Neural crest cell (in vitro differentiated cells): ENCODE measurements at regions not wholly inside any gene's neighbourhood (a gene's known extent, or its start where the extent isn't known, plus 50 kb on each side); places are given as distances from the start of the nearest gene placed in this dataset.

Source experiments
- DNase-seq: peaks from one replicate; pipeline ENCODE4 v3.0.0; 2021; ENCODE audit warnings: low read depth, mixed read lengths, low spot score
- H3K27ac Mint-ChIP-seq: one replicate; pipeline ENCODE4 v1.8.0; 2021; ENCODE audit warnings: mild to moderate bottlenecking, mixed read lengths; ENCODE audit not compliant: unreplicated experiment
- H3K27me3 Mint-ChIP-seq: 2 replicates; pipeline ENCODE4 v1.8.0; 2021; ENCODE audit warnings: low read depth, mild to moderate bottlenecking, mixed read lengths
- H3K36me3 Mint-ChIP-seq: 2 replicates; pipeline ENCODE4 v1.8.0; 2021; ENCODE audit warnings: low read depth, mild to moderate bottlenecking, mixed read lengths
- H3K4me1 Mint-ChIP-seq: 2 replicates; pipeline ENCODE4 v1.8.0; 2021; ENCODE audit warnings: mixed read lengths
- H3K4me3 Mint-ChIP-seq: one replicate; pipeline ENCODE4 v1.8.0; 2021; ENCODE audit warnings: mild to moderate bottlenecking, mixed read lengths
- H3K9me3 Mint-ChIP-seq: 2 replicates; pipeline ENCODE4 v1.8.0; 2021; ENCODE audit warnings: mixed read lengths
- CTCF ChIP-seq: fragments of 200-600 bp; sonication (generic); conservative IDR thresholded peaks from 2 replicates; pipeline ENCODE4 v1.5.0; 2021; ENCODE audit warnings: antibody characterized with exemption, mild to moderate bottlenecking

DNA sequence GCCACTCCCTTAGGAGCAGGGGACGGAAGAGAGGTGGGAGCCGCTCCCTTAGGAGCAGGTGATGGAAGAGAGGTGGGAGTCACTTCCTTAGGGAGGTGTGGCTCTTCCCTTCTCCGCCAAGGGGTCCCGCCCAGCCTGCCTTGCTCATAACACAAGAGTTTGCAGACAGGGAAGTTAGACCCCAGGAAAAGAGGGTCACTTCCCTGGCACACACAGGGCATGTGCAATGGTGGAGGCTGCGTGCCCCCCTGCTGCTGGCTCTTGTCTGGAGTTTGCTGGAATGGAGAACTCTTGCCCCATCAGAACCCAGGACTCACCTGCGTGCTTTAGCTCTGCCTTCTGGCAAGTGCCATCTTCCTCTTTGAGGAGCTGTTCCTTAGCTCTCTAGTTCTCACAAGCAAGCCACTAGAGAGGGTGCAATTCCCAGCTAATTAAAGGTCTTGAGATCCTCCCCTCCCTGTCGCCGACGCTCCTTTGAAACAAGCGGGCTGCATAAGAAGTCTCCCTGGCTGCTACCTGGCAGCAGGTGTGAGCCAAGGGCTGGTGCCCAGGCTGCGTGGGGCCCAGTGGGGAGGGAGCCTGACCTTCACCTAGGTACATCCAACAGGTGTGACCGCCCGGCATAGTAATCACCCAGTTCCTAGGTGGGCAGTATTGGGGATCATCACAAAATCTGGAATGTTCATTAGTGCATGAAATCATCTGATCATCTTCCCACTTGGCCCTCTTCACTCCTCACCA is 281.6 kb downstream of the ZNF536 start:
- Mint-ChIP-seq H3K27ac (no peak overlapping the region), H3K27me3 (no peaks in the 10 kb centered on the region), H3K4me3 (no peak overlapping the region), H3K9me3 (no peaks in the 10 kb centered on the region), H3K36me3 (no peaks in the 10 kb centered on the region), H3K4me1 (peaks cover 38% of the 10 kb centered on the region)
- no peak for TF ChIP-seq CTCF
- DNase-seq, result no peak

DNA sequence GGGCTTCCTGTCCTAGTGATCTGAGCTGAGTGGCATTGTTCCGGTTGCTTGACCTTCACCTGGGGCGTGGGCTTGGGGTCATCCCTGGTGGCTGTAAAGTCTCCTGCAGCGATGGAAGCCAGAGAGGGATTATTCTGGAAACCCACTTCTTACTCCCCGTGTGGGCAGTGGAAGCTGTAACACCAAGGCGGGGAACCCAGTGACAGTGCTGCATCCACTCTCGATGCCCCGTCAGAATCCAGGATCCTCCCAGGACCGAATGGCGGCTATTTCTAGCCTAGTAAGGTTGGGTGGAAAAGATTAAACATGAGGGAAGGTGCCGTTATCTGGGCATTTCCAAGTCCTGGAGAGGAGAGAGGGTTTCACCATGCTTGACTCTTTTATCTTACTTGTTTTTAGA is 280.6 kb downstream of the ZNF536 start:
- no peak overlapping the region for H3K4me3 Mint-ChIP-seq
- peaks cover 48% of the 10 kb centered on the region for H3K4me1 Mint-ChIP-seq
- no peaks in the 10 kb centered on the region for H3K27me3 Mint-ChIP-seq
- no peak for TF ChIP-seq CTCF
- H3K36me3 Mint-ChIP-seq, result no peaks in the 10 kb centered on the region
- H3K9me3 Mint-ChIP-seq, result no peaks in the 10 kb centered on the region
- no peak for DNase-seq
- no peak overlapping the region for H3K27ac Mint-ChIP-seq

DNA sequence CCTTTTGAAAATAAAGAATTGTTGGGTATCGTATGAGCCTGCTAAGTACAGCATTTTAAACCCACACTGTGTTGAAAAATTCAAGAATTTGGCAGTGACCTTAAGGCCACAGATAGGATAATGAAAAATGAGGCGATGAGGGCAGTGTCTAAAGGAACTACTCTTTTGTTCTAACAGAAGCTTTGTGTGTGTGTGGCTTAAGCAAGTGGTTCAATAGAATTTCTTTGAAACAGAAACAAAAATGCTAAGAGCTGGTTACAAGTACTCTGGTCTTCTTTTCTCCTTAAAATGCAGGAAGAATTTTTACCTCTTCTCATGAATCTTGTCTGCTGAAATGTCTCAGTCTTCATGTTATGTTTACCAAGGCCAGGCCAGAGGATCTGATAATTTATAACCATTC is 279.5 kb downstream of the ZNF536 start:
- Mint-ChIP-seq H3K27ac (peak overlapping the region; percentile 47), H3K27me3 (no peaks in the 10 kb centered on the region), H3K4me1 (peaks cover 58% of the 10 kb centered on the region), H3K36me3 (no peaks in the 10 kb centered on the region), H3K4me3 (no peak overlapping the region), H3K9me3 (no peaks in the 10 kb centered on the region)
- no peak for TF ChIP-seq CTCF
- no peak for DNase-seq

DNA sequence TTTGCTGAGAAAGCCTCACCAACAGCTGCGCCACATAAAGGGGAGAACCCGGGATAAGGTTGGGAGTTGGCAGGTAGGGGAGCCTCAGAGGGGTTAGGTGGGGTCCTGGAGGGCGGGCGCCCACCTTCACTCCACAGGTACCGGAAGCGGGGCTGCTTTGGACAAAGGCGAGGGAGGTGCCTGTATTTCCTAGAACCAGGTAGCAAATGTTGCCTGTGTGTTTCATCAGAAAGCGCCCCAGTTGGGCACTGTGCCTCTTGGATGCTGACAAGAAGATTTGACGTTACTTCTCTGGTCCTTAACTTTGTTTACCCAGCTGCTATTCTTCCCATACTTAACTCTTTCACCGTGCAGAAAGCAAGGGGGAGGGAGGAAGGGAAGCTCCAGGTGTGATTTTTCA is 278.9 kb downstream of the ZNF536 start:
- H3K36me3 Mint-ChIP-seq, result no peaks in the 10 kb centered on the region
- DNase-seq, result no peak
- no peak overlapping the region for H3K27ac Mint-ChIP-seq
- H3K4me3 Mint-ChIP-seq, result no peak overlapping the region
- H3K27me3 Mint-ChIP-seq, result no peaks in the 10 kb centered on the region
- TF ChIP-seq CTCF, result no peak
- H3K4me1 Mint-ChIP-seq, result peaks cover 64% of the 10 kb centered on the region
- H3K9me3 Mint-ChIP-seq, result no peaks in the 10 kb centered on the region

GRCh38 chr19:30649934-30650614 is 277.9 kb downstream of the ZNF536 start:
- peaks cover 71% of the 10 kb centered on the region for H3K4me1 Mint-ChIP-seq
- peak overlapping the region; percentile 70 for H3K4me3 Mint-ChIP-seq
- H3K9me3 Mint-ChIP-seq, result no peaks in the 10 kb centered on the region
- peak; percentile 55 for DNase-seq
- H3K27me3 Mint-ChIP-seq, result no peaks in the 10 kb centered on the region
- TF ChIP-seq CTCF, result peak; percentile 88
- H3K27ac Mint-ChIP-seq, result no peak overlapping the region
- H3K36me3 Mint-ChIP-seq, result no peaks in the 10 kb centered on the region
